ENCODE measurements at regions not wholly inside any gene's neighbourhood (a gene's known extent, or its start where the extent isn't known, plus 50 kb on each side); places are given as distances from the start of the nearest gene placed in this dataset.

DNA sequence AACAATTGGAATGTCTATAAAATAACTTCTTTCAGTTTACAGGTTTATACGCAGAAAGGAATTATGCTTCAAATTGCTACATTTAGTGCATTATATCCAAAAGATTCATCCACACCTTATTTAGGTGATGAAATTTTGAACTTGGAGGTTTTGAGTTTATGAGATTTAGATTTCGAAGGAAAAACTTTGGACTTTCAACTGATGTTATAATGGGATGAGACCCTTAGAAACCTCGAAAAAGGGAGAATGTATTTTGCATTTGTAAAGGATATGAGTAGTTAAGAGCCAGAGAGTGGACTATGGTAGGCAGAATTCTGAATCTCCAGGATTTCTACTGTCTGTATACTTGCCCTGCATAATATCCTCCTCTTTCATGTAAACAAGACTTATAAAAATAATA is 851.6 kb upstream of the MGAT4C start:
- ATAC-seq (ENCODE audit: low read depth) (no peak), DNase-seq (no peak)
- Histone ChIP-seq H3K4me1 (ENCODE audit: control insufficient read depth in 2 of 2, insufficient read depth in 2 of 2, low read length in 2 of 2) (no peaks in the 10 kb centered on the region), H3K27ac (ENCODE audit: low read length in 2 of 2) (no peak overlapping the region), H3K4me3 (ENCODE audit: control extremely low read depth in 1 of 5, extremely low read depth in 1 of 5, insufficient read depth in 1 of 5, low read depth in 2 of 5, low read length in 4 of 5) (no peak overlapping the region), H2AFZ (ENCODE audit: insufficient read depth, low read depth, low read length, poor library complexity, severe bottlenecking) (no peak overlapping the region), H3K4me2 (replicated peaks; ENCODE audit: low read depth, low read length, poor library complexity, severe bottlenecking) (no peak overlapping the region), H3K27me3 (replicated peaks in 1 of 4; ENCODE audit: control extremely low read depth in 1 of 4, control insufficient read depth in 3 of 4, insufficient read depth in 4 of 4, low read length in 3 of 4) (no peaks in the 10 kb centered on the region), H3K79me2 (ENCODE audit: control insufficient read depth, insufficient read depth, low read length) (no peaks in the 10 kb centered on the region), H4K20me1 (ENCODE audit: control insufficient read depth, insufficient read depth, low read length, poor library complexity, severe bottlenecking) (no peaks in the 10 kb centered on the region), H3K9me3 (ENCODE audit: control extremely low read depth in 1 of 3, control insufficient read depth in 2 of 3, insufficient read depth in 1 of 3, low read length in 2 of 3) (no peaks in the 10 kb centered on the region), H3K9ac (ENCODE audit: low read length) (no peak overlapping the region), H3K36me3 (replicated peaks in 1 of 2; ENCODE audit: control extremely low read depth in 1 of 2, control insufficient read depth in 1 of 2, extremely low read depth in 1 of 2, insufficient read depth in 2 of 2, low read length in 1 of 2) (no peaks in the 10 kb centered on the region)
- TF ChIP-seq, protein P1, sequence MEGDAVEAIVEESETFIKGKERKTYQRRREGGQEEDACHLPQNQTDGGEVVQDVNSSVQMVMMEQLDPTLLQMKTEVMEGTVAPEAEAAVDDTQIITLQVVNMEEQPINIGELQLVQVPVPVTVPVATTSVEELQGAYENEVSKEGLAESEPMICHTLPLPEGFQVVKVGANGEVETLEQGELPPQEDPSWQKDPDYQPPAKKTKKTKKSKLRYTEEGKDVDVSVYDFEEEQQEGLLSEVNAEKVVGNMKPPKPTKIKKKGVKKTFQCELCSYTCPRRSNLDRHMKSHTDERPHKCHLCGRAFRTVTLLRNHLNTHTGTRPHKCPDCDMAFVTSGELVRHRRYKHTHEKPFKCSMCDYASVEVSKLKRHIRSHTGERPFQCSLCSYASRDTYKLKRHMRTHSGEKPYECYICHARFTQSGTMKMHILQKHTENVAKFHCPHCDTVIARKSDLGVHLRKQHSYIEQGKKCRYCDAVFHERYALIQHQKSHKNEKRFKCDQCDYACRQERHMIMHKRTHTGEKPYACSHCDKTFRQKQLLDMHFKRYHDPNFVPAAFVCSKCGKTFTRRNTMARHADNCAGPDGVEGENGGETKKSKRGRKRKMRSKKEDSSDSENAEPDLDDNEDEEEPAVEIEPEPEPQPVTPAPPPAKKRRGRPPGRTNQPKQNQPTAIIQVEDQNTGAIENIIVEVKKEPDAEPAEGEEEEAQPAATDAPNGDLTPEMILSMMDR (IDR thresholded peaks at IDR 0.05) = no peak
- TF ChIP-seq EZH2 (IDR thresholded peaks at IDR 0.05; ENCODE audit: borderline replicate concordance, insufficient read depth, low read depth, low read length, poor library complexity, severe bottlenecking) = no peak
- intact Hi-C loops (cut with micrococcal nuclease) = no loop called here
- WGBS (ENCODE audit: insufficient coverage) = 100% methylated on average over 1 of the region's 3 CpGs
- no peak overlapping the region for H3K27ac Mint-ChIP-seq
- H3K4me3 Mint-ChIP-seq = no peak overlapping the region
- CTCF ChIA-PET = no interaction called here
- H3K27me3 Mint-ChIP-seq = no peaks in the 10 kb centered on the region
- POLR2A ChIA-PET = no interaction called here
- H3K4me1 Mint-ChIP-seq = no peaks in the 10 kb centered on the region
- H3K9me3 Mint-ChIP-seq (ENCODE audit: insufficient read depth) = no peaks in the 10 kb centered on the region

DNA sequence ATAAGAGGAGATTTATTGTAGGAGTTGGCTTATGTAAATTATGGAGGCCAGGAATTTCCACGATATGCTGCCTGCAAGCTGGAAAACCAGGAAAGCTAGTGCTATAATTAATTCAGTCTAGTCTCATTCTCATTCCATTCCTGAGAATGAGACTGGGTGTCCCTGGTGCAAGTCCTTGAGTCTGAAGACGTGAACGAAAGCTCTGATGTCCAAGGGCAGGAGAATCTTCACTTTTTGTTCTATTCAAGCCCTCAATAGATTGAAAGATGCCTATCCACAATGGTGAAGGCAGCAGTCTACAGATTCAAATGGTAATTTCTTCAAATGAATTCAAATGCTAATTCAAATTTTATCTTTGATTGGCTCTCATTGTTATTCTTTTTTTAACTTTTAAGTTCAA is 851.1 kb upstream of the MGAT4C start:
- H3K4me1 ChIP-seq (ENCODE audit: control insufficient read depth in 2 of 2, insufficient read depth in 2 of 2, low read length in 2 of 2) = no peaks in the 10 kb centered on the region
- POLR2A ChIA-PET = no interaction called here
- DNase-seq = no peak
- no peaks in the 10 kb centered on the region for H3K9me3 ChIP-seq (ENCODE audit: control extremely low read depth in 1 of 3, control insufficient read depth in 2 of 3, insufficient read depth in 1 of 3, low read length in 2 of 3)
- intact Hi-C loops (cut with micrococcal nuclease) = no loop called here
- no peaks in the 10 kb centered on the region for H3K79me2 ChIP-seq (ENCODE audit: control insufficient read depth, insufficient read depth, low read length)
- H2AFZ ChIP-seq (ENCODE audit: insufficient read depth, low read depth, low read length, poor library complexity, severe bottlenecking) = no peak overlapping the region
- no peak overlapping the region for H3K4me2 ChIP-seq (replicated peaks; ENCODE audit: low read depth, low read length, poor library complexity, severe bottlenecking)
- no peaks in the 10 kb centered on the region for H3K36me3 ChIP-seq (replicated peaks in 1 of 2; ENCODE audit: control extremely low read depth in 1 of 2, control insufficient read depth in 1 of 2, extremely low read depth in 1 of 2, insufficient read depth in 2 of 2, low read length in 1 of 2)
- Mint-ChIP-seq H3K9me3 (ENCODE audit: insufficient read depth) (no peaks in the 10 kb centered on the region), H3K27ac (no peak overlapping the region), H3K4me1 (no peaks in the 10 kb centered on the region), H3K27me3 (no peaks in the 10 kb centered on the region), H3K4me3 (no peak overlapping the region)
- WGBS (ENCODE audit: insufficient coverage) = 80% methylated on average over 1 of the region's 3 CpGs
- H3K27me3 ChIP-seq (replicated peaks in 1 of 4; ENCODE audit: control extremely low read depth in 1 of 4, control insufficient read depth in 3 of 4, insufficient read depth in 4 of 4, low read length in 3 of 4) = no peaks in the 10 kb centered on the region
- no peaks in the 10 kb centered on the region for H4K20me1 ChIP-seq (ENCODE audit: control insufficient read depth, insufficient read depth, low read length, poor library complexity, severe bottlenecking)
- TF ChIP-seq EZH2 (IDR thresholded peaks at IDR 0.05; ENCODE audit: borderline replicate concordance, insufficient read depth, low read depth, low read length, poor library complexity, severe bottlenecking) = no peak
- TF ChIP-seq, protein P1 (IDR thresholded peaks at IDR 0.05) = no peak
- H3K27ac ChIP-seq (ENCODE audit: low read length in 2 of 2) = no peak overlapping the region
- no peak overlapping the region for H3K4me3 ChIP-seq (ENCODE audit: control extremely low read depth in 1 of 5, extremely low read depth in 1 of 5, insufficient read depth in 1 of 5, low read depth in 2 of 5, low read length in 4 of 5)
- H3K9ac ChIP-seq (ENCODE audit: low read length) = no peak overlapping the region
- CTCF ChIA-PET = no interaction called here
- no peak for ATAC-seq (ENCODE audit: low read depth)

All from B cell (primary cell).